ENCODE measurements at regions not wholly inside any gene's neighbourhood (a gene's known extent, or its start where the extent isn't known, plus 50 kb on each side); places are given as distances from the start of the nearest gene placed in this dataset.
"Not testable (repeated sequence)": the region's sequence is repeated elsewhere in the genome, so short reads cannot be mapped to it uniquely, and the experiment has no call there.

GRCh38 chr7:140283472-140283871, 106.7 kb upstream of the KDM7A start:
- H3K4me3 ChIP-seq (ENCODE audit: low read depth, low read length), result no peak overlapping the region

- H3K4me3 ChIP-seq (ENCODE audit: low read depth, low read length), result no peak overlapping the region
These were observed 105.2 kb upstream of the KDM7A start for GRCh38 chr7:140281960-140282359.

- no peak overlapping the region for H3K4me3 ChIP-seq (ENCODE audit: low read depth, low read length)
These were observed 104.5 kb upstream of the KDM7A start for GRCh38 chr7:140281255-140281654.

- no peak overlapping the region for H3K4me3 ChIP-seq (ENCODE audit: low read depth, low read length)
These were observed 99.2 kb upstream of the KDM7A start for GRCh38 chr7:140276001-140276400.

- H3K4me3 ChIP-seq (ENCODE audit: low read depth, low read length), result no peak overlapping the region
These were observed 98.5 kb upstream of the KDM7A start for GRCh38 chr7:140275069-140275965.

- no peak overlapping the region for H3K4me3 ChIP-seq (ENCODE audit: low read depth, low read length)
These were observed 96.6 kb upstream of the KDM7A start for GRCh38 chr7:140273417-140273816.

GRCh38 chr7:140271643-140271968, 94.8 kb upstream of the KDM7A start:
- not testable (repeated sequence) for H3K4me3 ChIP-seq (ENCODE audit: low read depth, low read length)

- H3K4me3 ChIP-seq (ENCODE audit: low read depth, low read length), result no peak overlapping the region
These were observed 92.3 kb upstream of the KDM7A start for GRCh38 chr7:140269004-140269638.

- H3K4me3 ChIP-seq (ENCODE audit: low read depth, low read length), result no peak overlapping the region
These were observed 90.8 kb upstream of the KDM7A start for GRCh38 chr7:140267381-140268226.

- H3K4me3 ChIP-seq (ENCODE audit: low read depth, low read length), result no peak overlapping the region
These were observed 86.5 kb upstream of the KDM7A start for GRCh38 chr7:140263277-140263676.

GRCh38 chr7:140262242-140262903, 85.6 kb upstream of the KDM7A start:
- no peak overlapping the region for H3K4me3 ChIP-seq (ENCODE audit: low read depth, low read length)

GRCh38 chr7:140261522-140261921, 84.7 kb upstream of the KDM7A start:
- H3K4me3 ChIP-seq (ENCODE audit: low read depth, low read length), result no peak overlapping the region

GRCh38 chr7:140261105-140261486, 84.3 kb upstream of the KDM7A start:
- H3K4me3 ChIP-seq (ENCODE audit: low read depth, low read length), result no peak overlapping the region

- no peak overlapping the region for H3K4me3 ChIP-seq (ENCODE audit: low read depth, low read length)
These were observed 83.7 kb upstream of the KDM7A start for GRCh38 chr7:140260352-140261104.

- H3K4me3 ChIP-seq (ENCODE audit: low read depth, low read length), result not testable (repeated sequence)
These were observed 80.5 kb upstream of the KDM7A start for GRCh38 chr7:140257278-140257677.

- not testable (repeated sequence) for H3K4me3 ChIP-seq (ENCODE audit: low read depth, low read length)
These were observed 78.2 kb upstream of the KDM7A start for GRCh38 chr7:140254976-140255375.

- no peak overlapping the region for H3K4me3 ChIP-seq (ENCODE audit: low read depth, low read length)
These were observed 72.4 kb upstream of the KDM7A start for GRCh38 chr7:140249036-140249806.

GRCh38 chr7:140247559-140247958, 70.8 kb upstream of the KDM7A start:
- no peak overlapping the region for H3K4me3 ChIP-seq (ENCODE audit: low read depth, low read length)

- no peak overlapping the region for H3K4me3 ChIP-seq (ENCODE audit: low read depth, low read length)
These were observed 68.9 kb upstream of the KDM7A start for GRCh38 chr7:140245611-140246105.

Measured in iPS-11a (cell line).